Hematopoietic multipotent progenitor cell treated with erythropoietin and hydrocortisone succinate and interleukin-3 and kit ligand, for 15 days (in vitro differentiated cells): ENCODE measurements at regions not wholly inside any gene's neighbourhood (a gene's known extent, or its start where the extent isn't known, plus 50 kb on each side); places are given as distances from the start of the nearest gene placed in this dataset.
"Not testable (repeated sequence)": the region's sequence is repeated elsewhere in the genome, so short reads cannot be mapped to it uniquely, and the experiment has no call there.

ENCODE experiments used
- DNase-seq: peaks from one replicate; pipeline ENCODE4 v3.0.0-alpha.2; 2015; ENCODE audit warnings: low spot score

- no peak for DNase-seq
These were observed 1310.8 kb upstream of the CHAC2 start for GRCh38 chr2:52456561-52457377.

- no peak for DNase-seq
These were observed 1312.6 kb upstream of the CHAC2 start for GRCh38 chr2:52454962-52455361.

GRCh38 chr2:52452201-52452600, 1315.4 kb upstream of the CHAC2 start:
- no peak for DNase-seq

- no peak for DNase-seq
These were observed 1321.9 kb upstream of the CHAC2 start for GRCh38 chr2:52445686-52446085.

- DNase-seq: no peak
These were observed 1336.2 kb upstream of the CHAC2 start for GRCh38 chr2:52431352-52431760.

GRCh38 chr2:52429740-52430139, 1337.9 kb upstream of the CHAC2 start:
- DNase-seq: no peak

- no peak for DNase-seq
These were observed 1338.4 kb upstream of the CHAC2 start for GRCh38 chr2:52429171-52429570.

- DNase-seq: no peak
These were observed 1339.4 kb upstream of the CHAC2 start for GRCh38 chr2:52428224-52428623.

- DNase-seq: no peak
These were observed 1343.9 kb upstream of the CHAC2 start for GRCh38 chr2:52423655-52424054.

- no peak for DNase-seq
These were observed 1344.5 kb upstream of the CHAC2 start for GRCh38 chr2:52423111-52423510.

GRCh38 chr2:52416340-52416739, 1351.3 kb upstream of the CHAC2 start:
- no peak for DNase-seq

- no peak for DNase-seq
These were observed 1352.9 kb upstream of the CHAC2 start for GRCh38 chr2:52414561-52415295.

GRCh38 chr2:52409308-52410118, 1358.1 kb upstream of the CHAC2 start:
- not testable (repeated sequence) for DNase-seq

- DNase-seq: no peak
These were observed 1361.6 kb upstream of the CHAC2 start for GRCh38 chr2:52405980-52406379.

- DNase-seq: no peak
These were observed 1362.7 kb upstream of the CHAC2 start for GRCh38 chr2:52404866-52405265.

- DNase-seq: no peak
These were observed 1363.6 kb upstream of the CHAC2 start for GRCh38 chr2:52404046-52404445.

- DNase-seq: no peak
These were observed 1365.5 kb upstream of the CHAC2 start for GRCh38 chr2:52402128-52402527.

- DNase-seq: no peak
These were observed 1364.9 kb upstream of the NRXN1 start for GRCh38 chr2:52396836-52397235.

- DNase-seq: no peak
These were observed 1364.0 kb upstream of the NRXN1 start for GRCh38 chr2:52395912-52396311.

GRCh38 chr2:52391621-52392020, 1359.7 kb upstream of the NRXN1 start:
- no peak for DNase-seq

- no peak for DNase-seq
These were observed 1358.7 kb upstream of the NRXN1 start for GRCh38 chr2:52390651-52391050.

- DNase-seq: no peak
These were observed 1356.1 kb upstream of the NRXN1 start for GRCh38 chr2:52387937-52388590.
